LNCAP (cell line): ENCODE measurements at regions not wholly inside any gene's neighbourhood (a gene's known extent, or its start where the extent isn't known, plus 50 kb on each side); places are given as distances from the start of the nearest gene placed in this dataset.

ENCODE experiments used
- TF ChIP-seq, protein P1 (sequence below): fragments of 450-650 bp; IDR thresholded peaks from 2 replicates; pipeline ENCODE4 v1.5.1; 2017; ENCODE audit warnings: mild to moderate bottlenecking

DNA sequence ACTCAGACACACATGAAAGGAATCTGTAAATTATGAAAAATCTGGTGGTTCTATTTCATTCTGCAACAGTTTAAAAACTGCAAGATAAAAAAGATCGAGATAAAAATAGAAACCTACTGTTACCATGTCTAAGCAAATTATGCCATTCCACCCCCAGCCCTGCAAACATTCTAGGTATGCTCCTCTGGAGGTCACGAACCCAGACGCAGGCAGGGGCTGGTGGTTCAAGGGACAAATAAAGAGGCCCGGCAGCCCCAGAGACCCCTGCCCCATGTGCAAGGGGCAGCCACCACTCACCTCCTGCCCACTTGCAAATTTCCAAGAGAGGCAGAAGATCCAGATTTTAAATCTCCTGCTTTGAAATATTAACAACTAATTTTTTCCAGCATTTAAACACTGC lies 210.5 kb downstream of the ANAPC1 start:
- TF ChIP-seq, protein P1, sequence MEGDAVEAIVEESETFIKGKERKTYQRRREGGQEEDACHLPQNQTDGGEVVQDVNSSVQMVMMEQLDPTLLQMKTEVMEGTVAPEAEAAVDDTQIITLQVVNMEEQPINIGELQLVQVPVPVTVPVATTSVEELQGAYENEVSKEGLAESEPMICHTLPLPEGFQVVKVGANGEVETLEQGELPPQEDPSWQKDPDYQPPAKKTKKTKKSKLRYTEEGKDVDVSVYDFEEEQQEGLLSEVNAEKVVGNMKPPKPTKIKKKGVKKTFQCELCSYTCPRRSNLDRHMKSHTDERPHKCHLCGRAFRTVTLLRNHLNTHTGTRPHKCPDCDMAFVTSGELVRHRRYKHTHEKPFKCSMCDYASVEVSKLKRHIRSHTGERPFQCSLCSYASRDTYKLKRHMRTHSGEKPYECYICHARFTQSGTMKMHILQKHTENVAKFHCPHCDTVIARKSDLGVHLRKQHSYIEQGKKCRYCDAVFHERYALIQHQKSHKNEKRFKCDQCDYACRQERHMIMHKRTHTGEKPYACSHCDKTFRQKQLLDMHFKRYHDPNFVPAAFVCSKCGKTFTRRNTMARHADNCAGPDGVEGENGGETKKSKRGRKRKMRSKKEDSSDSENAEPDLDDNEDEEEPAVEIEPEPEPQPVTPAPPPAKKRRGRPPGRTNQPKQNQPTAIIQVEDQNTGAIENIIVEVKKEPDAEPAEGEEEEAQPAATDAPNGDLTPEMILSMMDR: no peak

DNA sequence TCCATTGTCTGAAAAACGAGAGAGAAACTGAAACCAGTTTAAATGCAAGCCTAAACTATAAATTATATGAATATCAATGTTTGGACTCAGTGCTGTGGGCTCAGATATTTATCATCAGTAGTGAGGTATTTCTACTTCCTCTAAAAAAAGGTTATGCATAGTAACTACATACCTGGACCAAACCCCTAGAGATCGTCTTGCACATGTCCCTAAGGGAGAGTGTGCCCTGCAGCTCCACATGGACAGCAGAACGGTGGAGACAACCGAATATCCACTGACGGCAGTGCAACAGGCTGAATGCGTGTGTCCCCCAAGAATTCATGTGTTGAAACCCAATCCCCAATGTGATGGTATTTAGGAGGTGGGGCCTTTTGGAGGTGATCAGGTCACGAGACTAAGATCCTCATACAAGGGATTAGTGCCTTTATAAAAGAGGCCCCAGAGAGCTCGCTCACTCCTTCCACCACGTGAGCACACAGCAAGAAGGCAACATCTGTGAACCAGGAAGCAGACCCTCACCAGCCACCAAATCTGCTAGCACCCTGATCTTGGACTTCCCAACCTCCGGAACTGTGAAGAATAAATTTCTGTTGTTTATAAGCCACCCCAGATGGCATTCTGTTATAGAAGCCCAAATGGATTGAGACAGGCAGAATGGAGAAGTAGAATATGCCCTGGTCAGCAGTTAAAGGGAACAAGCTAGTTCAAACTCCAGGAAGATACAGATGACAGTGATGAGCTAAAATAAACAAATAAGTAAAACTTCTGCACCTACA lies 208.4 kb downstream of the ANAPC1 start:
- TF ChIP-seq, protein P1: no peak

DNA sequence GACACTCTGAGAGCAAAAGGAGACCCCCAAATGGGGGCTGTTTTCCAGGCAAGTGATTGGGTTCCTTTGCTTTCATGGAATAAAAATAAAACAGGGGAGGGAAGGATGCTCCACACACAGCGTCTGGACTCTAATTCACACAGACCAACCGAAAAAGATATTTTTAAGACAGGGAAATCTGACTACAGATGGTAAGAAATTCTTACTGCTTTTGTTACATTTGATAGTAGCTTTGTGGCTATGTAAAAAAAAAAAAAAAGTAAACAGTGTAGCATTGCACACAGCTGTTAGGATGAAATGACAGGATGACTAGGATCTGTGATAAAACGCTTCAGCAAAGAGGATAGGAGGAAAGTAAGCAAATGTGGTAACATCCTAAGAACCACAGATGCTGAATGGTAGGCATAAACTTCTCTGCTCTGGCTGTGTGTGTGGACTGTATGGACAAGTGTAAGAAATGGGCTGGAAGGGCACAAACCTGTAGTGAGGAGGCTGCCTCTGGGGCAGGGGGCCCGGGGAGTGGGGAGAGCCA lies 207.6 kb downstream of the ANAPC1 start:
- TF ChIP-seq, protein P1: no peak

DNA sequence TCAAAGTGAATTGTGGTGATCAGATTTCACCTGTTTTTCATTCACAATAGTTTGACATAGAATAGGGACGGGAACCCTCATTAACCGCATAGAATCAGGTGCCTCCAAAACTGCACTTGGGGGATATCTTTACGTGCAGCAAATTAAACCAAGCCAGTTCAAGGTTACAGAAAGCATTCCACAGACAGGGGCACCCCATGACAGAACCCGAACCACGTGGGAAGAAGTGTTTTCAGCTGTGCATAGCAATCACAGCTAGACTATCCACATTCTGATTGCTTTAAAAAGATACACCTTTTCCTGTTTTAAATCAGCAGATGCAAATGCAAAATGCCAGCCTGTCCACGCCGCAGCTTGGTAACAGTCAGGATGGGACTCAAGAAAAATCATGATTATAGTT lies 205.8 kb downstream of the ANAPC1 start:
- TF ChIP-seq, protein P1: no peak

DNA sequence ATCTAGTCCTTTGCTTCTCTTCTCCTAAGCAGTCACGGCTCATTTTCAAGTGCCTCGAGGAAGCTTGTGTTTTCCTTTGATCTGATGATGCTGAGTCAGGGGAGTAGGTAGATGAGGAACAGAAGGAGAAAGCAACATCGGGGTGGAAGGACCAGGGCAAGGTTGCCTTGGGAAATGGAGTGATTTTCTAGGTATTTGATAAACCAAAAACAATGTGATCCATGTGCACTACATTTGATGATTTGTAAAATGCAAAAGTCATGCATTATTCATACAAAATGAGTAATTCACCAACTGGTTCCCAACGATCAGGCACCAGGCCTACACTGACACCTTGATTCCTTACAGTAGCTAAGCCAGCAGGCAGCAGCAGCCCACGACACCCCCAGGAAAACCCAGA lies 205.3 kb downstream of the ANAPC1 start:
- TF ChIP-seq, protein P1: no peak

DNA sequence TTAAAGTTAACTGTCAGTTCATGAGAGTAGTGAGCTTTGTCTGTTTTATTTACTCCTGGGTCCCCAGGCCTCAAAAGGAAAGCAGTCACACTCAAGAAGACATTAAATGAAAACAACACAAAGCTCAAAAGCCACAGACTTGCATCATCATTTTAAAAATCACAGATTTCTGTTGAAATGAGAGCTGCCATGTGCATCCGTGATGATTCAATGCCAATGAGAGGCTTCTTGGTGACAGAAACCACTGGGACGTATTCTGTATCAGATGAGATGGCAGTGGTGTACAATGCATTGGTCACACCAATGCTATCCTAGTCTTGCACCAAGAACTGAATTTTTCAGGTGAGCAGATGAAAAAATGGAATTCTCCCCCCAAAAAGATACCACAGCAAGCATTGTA lies 204.8 kb downstream of the ANAPC1 start:
- TF ChIP-seq, protein P1: no peak

DNA sequence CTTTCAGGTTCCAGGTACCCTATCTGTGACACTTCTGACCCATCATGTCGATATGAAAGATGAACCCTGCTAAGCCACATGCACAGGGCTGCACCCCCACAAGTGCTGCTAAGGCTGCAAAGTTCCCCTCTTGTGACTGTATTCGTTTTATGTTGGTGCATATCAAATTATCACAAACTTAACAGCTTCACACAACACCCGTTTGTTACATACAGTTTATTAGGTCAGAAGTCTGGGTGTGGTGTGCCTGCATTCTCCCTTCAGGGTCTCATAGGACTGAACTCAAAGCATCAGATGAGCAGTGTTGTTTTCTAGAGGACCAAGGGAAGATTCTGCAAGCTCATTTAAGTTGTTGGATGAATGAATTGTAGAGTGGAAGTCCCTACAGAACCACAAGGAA lies 199.4 kb downstream of the ANAPC1 start:
- TF ChIP-seq, protein P1: no peak

DNA sequence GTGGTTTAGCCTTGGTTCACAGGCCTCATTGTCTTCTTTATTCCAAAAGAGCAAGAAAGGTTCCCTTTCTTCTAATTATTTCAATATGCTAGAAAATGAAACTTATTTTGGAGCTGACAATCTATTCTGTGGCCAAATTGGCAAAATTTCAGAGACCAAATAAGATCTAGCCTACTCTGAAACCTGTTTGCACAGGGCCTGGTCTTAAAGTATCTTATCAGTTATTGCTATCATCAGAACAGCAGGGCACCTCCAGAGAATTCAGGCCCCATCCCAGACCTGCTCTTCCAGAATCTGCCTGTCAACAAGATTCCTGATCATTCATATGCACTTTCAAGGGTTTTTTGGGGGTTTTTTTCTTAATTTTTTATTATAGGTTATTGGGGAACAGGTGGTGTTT lies 198.7 kb downstream of the ANAPC1 start:
- TF ChIP-seq, protein P1: no peak
